PC-9 (cell line): ENCODE measurements at regions not wholly inside any gene's neighbourhood (a gene's known extent, or its start where the extent isn't known, plus 50 kb on each side); places are given as distances from the start of the nearest gene placed in this dataset.

Source experiments
- BruUV-seq: library from RNA; stranded (reverse); fragments of 400-500 nt; replicated peaks from 2 replicates; lab custom pipeline; 2021; lab: Mats Ljungman, UMichigan
- CTCF ChIA-PET: fragments of 300-600 bp; sonication (Branson Sonifier 250); formaldehyde crosslinking; loops from one replicate; lab custom pipeline; 2022; ENCODE audit warnings: antibody characterized with exemption; lab: Charles Lee
- POLR2A ChIA-PET: fragments of 300-600 bp; sonication (Branson Sonifier 250); formaldehyde crosslinking; loops from one replicate; lab custom pipeline; 2022; ENCODE audit warnings: antibody characterized with exemption; ENCODE audit not compliant: unreplicated experiment; lab: Charles Lee
- DNase-seq, 2 experiments: peaks; one replicate each; pipeline versions ENCODE4 v3.0.0 to v3.0.0-alpha.2; 2015 to 2022; ENCODE audit warnings: mixed read lengths in 1 of 2
- H2AFZ ChIP-seq: fragments of 200-600 bp; sonication (generic); 2 replicates; pipeline ENCODE4 v1.8.1; 2017; ENCODE audit warnings: antibody characterized with exemption
- H3F3A ChIP-seq: fragments of 200-600 bp; sonication (generic); 2 replicates; pipeline ENCODE4 v1.8.1; 2017; ENCODE audit warnings: antibody characterized with exemption, mild to moderate bottlenecking, low read depth; ENCODE audit not compliant: insufficient read depth
- H3K27ac ChIP-seq: fragments of 200-600 bp; sonication (generic); 2 replicates; pipeline ENCODE4 v1.6.1; 2016; ENCODE audit warnings: mixed run types
- H3K27me3 ChIP-seq: fragments of 200-600 bp; sonication (generic); 2 replicates; pipeline ENCODE4 v1.6.1; 2016; ENCODE audit warnings: low read depth, mixed run types; ENCODE audit not compliant: insufficient read depth
- H3K36me3 ChIP-seq: fragments of 200-600 bp; sonication (generic); 2 replicates; pipeline ENCODE4 v1.6.1; 2016; ENCODE audit warnings: low read depth, mixed run types
- H3K4me1 ChIP-seq: fragments of 200-600 bp; sonication (generic); replicated peaks from 2 replicates; pipeline ENCODE4 v1.6.1; 2016; ENCODE audit warnings: mixed run types; ENCODE audit not compliant: insufficient read depth
- H3K4me2 ChIP-seq: fragments of 200-600 bp; sonication (generic); 2 replicates; pipeline ENCODE4 v1.6.1; 2017; ENCODE audit warnings: mixed run types
- H3K4me3 ChIP-seq: fragments of 200-600 bp; sonication (generic); 2 replicates; pipeline ENCODE4 v1.6.1; 2016; ENCODE audit warnings: mixed run types
- H3K79me2 ChIP-seq: fragments of 200-600 bp; sonication (generic); 2 replicates; pipeline ENCODE4 v1.6.1; 2017; ENCODE audit warnings: low read depth, mixed run types
- H3K9me2 ChIP-seq: fragments of 200-600 bp; sonication (generic); 2 replicates; pipeline ENCODE4 v1.8.1; 2017; ENCODE audit warnings: mild to moderate bottlenecking; ENCODE audit not compliant: insufficient read depth
- H3K9me3 ChIP-seq: fragments of 200-600 bp; sonication (generic); 2 replicates; pipeline ENCODE4 v1.8.1; 2016; ENCODE audit warnings: low read depth; ENCODE audit not compliant: insufficient read depth
- H4K20me1 ChIP-seq: fragments of 200-600 bp; sonication (generic); 2 replicates; pipeline ENCODE4 v1.8.1; 2017; ENCODE audit not compliant: insufficient read depth
- CTCF ChIP-seq: fragments of 200-600 bp; sonication (generic); conservative IDR thresholded peaks from 2 replicates; pipeline ENCODE4 v1.6.1; 2017; ENCODE audit warnings: mixed run types, antibody characterized with exemption, mild to moderate bottlenecking, moderate library complexity
- EZH2 ChIP-seq: fragments of 200-600 bp; sonication (generic); IDR thresholded peaks from 2 replicates; pipeline ENCODE4 v1.8.0; 2017; ENCODE audit warnings: antibody characterized with exemption, low read depth
- intact Hi-C: fragments of 100-400 bp; cut with micrococcal nuclease; formaldehyde crosslinking; loops from one replicate; pipeline ENCODE4 v1.10.0; 2022; ENCODE audit not compliant: unreplicated experiment

GRCh38 chr5:57955511-57955910, 472.9 kb upstream of the ACTBL2 start:
- CTCF ChIA-PET: no interaction called here
- intact Hi-C loops: no loop called here
- Histone ChIP-seq H3K79me2 (no peaks in the 10 kb centered on the region), H3K9me2 (no peaks in the 10 kb centered on the region; the same call in 1 of the 2 replicates), H3K4me2 (no peak overlapping the region), H3K27me3 (no peaks in the 10 kb centered on the region), H3K27ac (no peak overlapping the region), H3K4me1 (no peaks in the 10 kb centered on the region), H3K9me3 (peaks cover 4% of the 10 kb centered on the region; the same call in 1 of the 2 replicates), H3F3A (no peaks in the 10 kb centered on the region), H4K20me1 (no peaks in the 10 kb centered on the region), H3K36me3 (no peaks in the 10 kb centered on the region), H2AFZ (no peak overlapping the region), H3K4me3 (no peak overlapping the region)
- no peak for TF ChIP-seq CTCF
- TF ChIP-seq EZH2: no peak
- POLR2A ChIA-PET: no interaction called here
- DNase-seq: no peak
- BruUV-seq: no TSS peak

- peaks cover 4% of the 10 kb centered on the region; the same call in 1 of the 2 replicates for H3K9me3 ChIP-seq
- CTCF ChIA-PET: no interaction called here
- no peak for TF ChIP-seq CTCF
- no peak for TF ChIP-seq EZH2
- no peaks in the 10 kb centered on the region for H3K36me3 ChIP-seq
- POLR2A ChIA-PET: interaction anchor here (0.6 kb wide), 1 partner anchor 120 kb away, joined by 3 read pairs; no protein-coding TSS in a partner anchor
- H3K27me3 ChIP-seq: no peaks in the 10 kb centered on the region
- H3K4me1 ChIP-seq: no peaks in the 10 kb centered on the region
- no peaks in the 10 kb centered on the region for H3F3A ChIP-seq
- H3K9me2 ChIP-seq: no peaks in the 10 kb centered on the region; the same call in 1 of the 2 replicates
- H3K4me3 ChIP-seq: no peak overlapping the region
- intact Hi-C loops: no loop called here
- no peaks in the 10 kb centered on the region for H3K79me2 ChIP-seq
- no peak overlapping the region for H2AFZ ChIP-seq
- no peak for DNase-seq
- no peak overlapping the region for H3K27ac ChIP-seq
- BruUV-seq: no TSS peak
- no peaks in the 10 kb centered on the region for H4K20me1 ChIP-seq
- no peak overlapping the region for H3K4me2 ChIP-seq
These were observed 471.2 kb upstream of the ACTBL2 start for GRCh38 chr5:57953792-57954191.

- POLR2A ChIA-PET: no interaction called here
These were observed 468.1 kb upstream of the ACTBL2 start for GRCh38 chr5:57950616-57951228.

More at GRCh38 chr5:57950616-57951228, 468.1 kb upstream of the ACTBL2 start:
- no peaks in the 10 kb centered on the region for H4K20me1 ChIP-seq
- H3K4me1 ChIP-seq: no peaks in the 10 kb centered on the region
- no peak overlapping the region for H3K4me2 ChIP-seq
- TF ChIP-seq CTCF (no peak), EZH2 (no peak)
- H2AFZ ChIP-seq: no peak overlapping the region
- H3K79me2 ChIP-seq: no peaks in the 10 kb centered on the region
- H3K9me2 ChIP-seq: no peaks in the 10 kb centered on the region
- intact Hi-C loops: no loop called here
- no peaks in the 10 kb centered on the region for H3K36me3 ChIP-seq
- BruUV-seq: no TSS peak
- no peak overlapping the region for H3K27ac ChIP-seq
- no peak overlapping the region for H3K4me3 ChIP-seq
- H3F3A ChIP-seq: no peaks in the 10 kb centered on the region
- no peak for DNase-seq
- CTCF ChIA-PET: no interaction called here
- H3K9me3 ChIP-seq: peaks cover 8% of the 10 kb centered on the region; the same call in 1 of the 2 replicates
- H3K27me3 ChIP-seq: no peaks in the 10 kb centered on the region
